ENCODE measurements at regions not wholly inside any gene's neighbourhood (a gene's known extent, or its start where the extent isn't known, plus 50 kb on each side); places are given as distances from the start of the nearest gene placed in this dataset.

DNA sequence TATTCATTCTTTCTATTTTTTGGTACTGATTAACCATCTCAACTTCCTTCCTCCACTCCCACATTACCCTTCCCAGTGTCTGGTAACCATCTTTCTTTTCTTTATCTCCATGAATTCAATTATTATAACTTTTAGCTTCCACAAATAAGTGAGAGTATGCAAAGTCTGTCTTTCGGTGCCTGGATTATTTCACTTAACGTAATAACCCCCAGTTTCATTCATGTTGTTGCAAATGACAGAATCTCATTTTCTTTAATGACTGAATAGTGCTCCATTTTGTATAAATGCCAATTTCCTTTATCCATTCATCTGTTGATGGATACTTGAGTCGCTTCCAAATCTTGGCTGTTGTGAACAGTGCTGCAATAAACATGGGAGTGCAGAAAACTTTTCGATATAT is 940.4 kb downstream of the GLUD2 start:
- TF ChIP-seq CTCF (IDR thresholded peaks at IDR 0.05; ENCODE audit: low read depth, low read length) (no peak), POLR2A (IDR thresholded peaks at IDR 0.05; ENCODE audit: extremely low read depth, insufficient read length) (no peak), MYC (IDR thresholded peaks at IDR 0.05; ENCODE audit: low read depth, low read length) (no peak)
- TF ChIP-seq, protein P1, sequence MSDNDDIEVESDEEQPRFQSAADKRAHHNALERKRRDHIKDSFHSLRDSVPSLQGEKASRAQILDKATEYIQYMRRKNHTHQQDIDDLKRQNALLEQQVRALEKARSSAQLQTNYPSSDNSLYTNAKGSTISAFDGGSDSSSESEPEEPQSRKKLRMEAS (IDR thresholded peaks at IDR 0.05; ENCODE audit: low read depth, low read length), result no peak

Data from NB4 (cell line).